K562 (cell line): ENCODE measurements at regions not wholly inside any gene's neighbourhood (a gene's known extent, or its start where the extent isn't known, plus 50 kb on each side); places are given as distances from the start of the nearest gene placed in this dataset.
A peak's percentile ranks its signal among the peaks of the same experiment; 100 is the strongest.

Experiments
- ATF3 ChIP-seq, 2 experiments: fragments of 450-650 bp in 1 of 2; sonication (generic) in 1 of 2; formaldehyde crosslinking in 1 of 2; IDR thresholded peaks in 1 of 2; conservative IDR thresholded peaks in 1 of 2; 2 replicates each; pipeline versions ENCODE4 v1.6.1 to v1.8.1; 2016 to 2023; ENCODE audit warnings: mild to moderate bottlenecking in 2 of 2, moderate library complexity in 2 of 2, inconsistent platforms in 1 of 2, missing genetic modification reagents in 1 of 2
- BHLHE40 ChIP-seq: IDR thresholded peaks from 2 replicates; pipeline ENCODE4 v1.6.1; 2011; ENCODE audit warnings: low read length, improper control_type of control experiment
- ESRRA ChIP-seq: fragments of 450-650 bp; IDR thresholded peaks from 2 replicates; pipeline ENCODE4 v1.6.1; 2014; ENCODE audit warnings: low read depth, mild to moderate bottlenecking, moderate library complexity, borderline replicate concordance
- FOS ChIP-seq: IDR thresholded peaks from 3 replicates; pipeline ENCODE4 v1.6.1; 2011; ENCODE audit not compliant: insufficient read length; ENCODE audit errors: extremely low read depth
- FOXP1 ChIP-seq: sonication (generic); formaldehyde crosslinking; IDR thresholded peaks from 2 replicates; pipeline ENCODE4 v1.8.0; 2022; ENCODE audit warnings: mild to moderate bottlenecking, missing genetic modification reagents
- HDAC8 ChIP-seq: fragments of 450-650 bp; IDR thresholded peaks from 2 replicates; pipeline ENCODE4 v1.6.1; 2016; ENCODE audit warnings: mild to moderate bottlenecking, missing genetic modification characterization, moderate library complexity, missing compliant biosample characterization
- HES1 ChIP-seq: fragments of 450-650 bp; IDR thresholded peaks from 2 replicates; pipeline ENCODE4 v1.6.1; 2016; ENCODE audit warnings: low read depth, mild to moderate bottlenecking, moderate library complexity
- HMG20A ChIP-seq: fragments of 450-650 bp; formaldehyde crosslinking; conservative IDR thresholded peaks from 2 replicates; pipeline ENCODE4 v1.4.0; 2020; ENCODE audit warnings: mild to moderate bottlenecking, mixed read lengths
- IRF1 ChIP-seq: sonication (generic); formaldehyde crosslinking; IDR thresholded peaks from 2 replicates; pipeline ENCODE4 v1.8.0; 2022; ENCODE audit warnings: missing genetic modification reagents, mild to moderate bottlenecking, borderline replicate concordance
- KLF6 ChIP-seq: fragments of 250-450 bp; sonication (Bioruptor Pico); IDR thresholded peaks from 2 replicates; pipeline ENCODE4 v1.4.0; 2020; ENCODE audit warnings: mild to moderate bottlenecking, moderate library complexity, borderline replicate concordance
- MBD2 ChIP-seq: sonication (generic); IDR thresholded peaks from 2 replicates; pipeline ENCODE4 v1.6.1; 2016; ENCODE audit warnings: low read depth, borderline replicate concordance
- PTRF ChIP-seq: fragments of 450-650 bp; IDR thresholded peaks from 2 replicates; pipeline ENCODE4 v1.6.1; 2016; ENCODE audit warnings: mild to moderate bottlenecking, missing genetic modification characterization, missing compliant biosample characterization
- SETDB1 ChIP-seq: IDR thresholded peaks from one replicate; pipeline ENCODE4 v1.6.1; 2012; ENCODE audit warnings: low read length, control low read depth, inconsistent platforms
- SMARCA4 ChIP-seq: fragments of 450-650 bp; IDR thresholded peaks from 2 replicates; pipeline ENCODE4 v1.6.1; 2016
- SMARCC2 ChIP-seq: fragments of 450-650 bp; IDR thresholded peaks from 2 replicates; pipeline ENCODE4 v1.6.1; 2017; ENCODE audit warnings: antibody characterized with exemption, moderate library complexity, mild to moderate bottlenecking, low read depth
- SNIP1 ChIP-seq: fragments of 450-650 bp; IDR thresholded peaks from 2 replicates; pipeline ENCODE4 v1.7.1; 2017; ENCODE audit warnings: low read depth, mild to moderate bottlenecking
- SOX6 ChIP-seq: fragments of 450-650 bp; IDR thresholded peaks from 2 replicates; pipeline ENCODE4 v1.6.1; 2014; ENCODE audit warnings: mild to moderate bottlenecking
- TBP ChIP-seq: optimal IDR thresholded peaks from 2 replicates; pipeline ENCODE3; 2011; ENCODE audit warnings: low read depth, low read length, improper control_type of control experiment
- TCFL5 ChIP-seq: fragments of 250-450 bp; sonication (Bioruptor Pico); conservative IDR thresholded peaks from 2 replicates; pipeline ENCODE4 v1.6.1; 2021; ENCODE audit warnings: mild to moderate bottlenecking, moderate library complexity, matching md5 sums
- TFE3 ChIP-seq: fragments of 450-650 bp; formaldehyde crosslinking; IDR thresholded peaks from 2 replicates; pipeline ENCODE4 v1.4.0; 2020; ENCODE audit warnings: mild to moderate bottlenecking, mixed read lengths
- ZBED1 ChIP-seq: IDR thresholded peaks from 2 replicates; pipeline ENCODE4 v1.6.1; 2014
- ZFP36 ChIP-seq: fragments of 150-350 bp; IDR thresholded peaks from 2 replicates; pipeline ENCODE4 v1.6.1; 2018; ENCODE audit warnings: low read length, low read depth; ENCODE audit not compliant: partially characterized antibody
- ZNF134 ChIP-seq: fragments of 250-450 bp; sonication (Bioruptor Pico); conservative IDR thresholded peaks from 2 replicates; pipeline ENCODE4 v1.4.0; 2020
- ZNF511 ChIP-seq: sonication (generic); formaldehyde crosslinking; IDR thresholded peaks from 2 replicates; pipeline ENCODE4 v1.8.0; 2022; ENCODE audit warnings: mild to moderate bottlenecking, missing genetic modification reagents
- ZNF639 ChIP-seq, 2 experiments: fragments of 200-800 bp in 1 of 2; sonication (Bioruptor generic) in 1 of 2; sonication (generic) in 1 of 2; formaldehyde crosslinking in 1 of 2; IDR thresholded peaks in 1 of 2; conservative IDR thresholded peaks in 1 of 2; 2 replicates each; pipeline versions ENCODE4 v1.5.0 to v1.6.1; 2016 to 2020; ENCODE audit warnings: missing compliant biosample characterization in 1 of 2, missing genetic modification characterization in 1 of 2, missing genetic modification reagents in 1 of 2

- TF ChIP-seq IRF1 (no peak), KLF6 (no peak), FOXP1 (CRISPR knock-in tag) (no peak), MBD2 (no peak), SOX6 (0 out of 2 replicates have a peak, but pooled peaks have one; percentile 31), PTRF (no peak), TBP (no peak), HDAC8 (tag) (no peak), FOS (peak; percentile 14), BHLHE40 (no peak), ZNF639 (CRISPR knock-in tag; conservative IDR thresholded peaks at IDR 0.05 in 1 of 2, IDR thresholded peaks at IDR 0.05 in 1 of 2) (no peak), HMG20A (CRISPR knock-in tag) (no peak), SMARCA4 (0 out of 2 replicates have a peak, but pooled peaks have one; percentile 48), ATF3 (IDR thresholded peaks at IDR 0.05) (peak; percentile 87), ATF3 (CRISPR knock-in tag; conservative IDR thresholded peaks at IDR 0.05) (0 out of 2 replicates have a peak, but pooled peaks have one; percentile 54), SETDB1 (no peak), TFE3 (CRISPR knock-in tag) (no peak), ESRRA (no peak), ZFP36 (no peak), HES1 (no peak), SMARCC2 (no peak), ZBED1 (no peak), SNIP1 (no peak), TCFL5 (CRISPR knock-in tag) (no peak), ZNF511 (CRISPR knock-in tag) (no peak), ZNF134 (CRISPR knock-in tag) (no peak)
Observed at GRCh38 chr14:78005325-78005724, 164.8 kb upstream of the NRXN3 start (continued).
